Tibial artery (tissue), 4 donors: ENCODE measurements at regions not wholly inside any gene's neighbourhood (a gene's known extent, or its start where the extent isn't known, plus 50 kb on each side); places are given as distances from the start of the nearest gene placed in this dataset.

Source experiments
- DNase-seq, 2 donors: peaks; one replicate each; pipeline ENCODE4 v3.0.0-alpha.2; 2019
- H3K27ac ChIP-seq, 2 donors: fragments of 200-600 bp; sonication (generic) in 1 of 2; 1 replicate in 1 of 2; 2 replicates in 1 of 2; pipeline ENCODE4 v1.5.1; 2018 to 2019; ENCODE audit warnings: mild to moderate bottlenecking in 1 of 2
- H3K27me3 ChIP-seq, 2 donors: fragments of 200-600 bp; sonication (generic) in 1 of 2; one replicate each; pipeline versions ENCODE4 v1.5.1 to v1.6.0; 2016 to 2019
- H3K36me3 ChIP-seq, 3 donors: fragments of 200-600 bp; sonication (generic) in 2 of 3; one replicate each; pipeline ENCODE4 v1.5.1; 2016 to 2019; ENCODE audit warnings: mild to moderate bottlenecking in 2 of 3
- H3K4me1 ChIP-seq, 4 donors: fragments of 200-600 bp; sonication (generic) in 2 of 4; 1 replicate in 3 of 4; 2 replicates in 1 of 4; pipeline ENCODE4 v1.5.1; 2016 to 2019
- H3K4me3 ChIP-seq, 2 donors: fragments of 200-600 bp; sonication (generic) in 1 of 2; 1 replicate in 1 of 2; 2 replicates in 1 of 2; pipeline ENCODE4 v1.5.1; 2018 to 2019; ENCODE audit warnings: mild to moderate bottlenecking in 2 of 2
- H3K9me3 ChIP-seq, 3 donors: fragments of 200-600 bp; sonication (generic) in 1 of 3; one replicate each; pipeline ENCODE4 v1.5.1; 2016 to 2019
- CTCF ChIP-seq, 2 experiments: fragments of 200-600 bp in 1 of 2; fragments of 450-650 bp in 1 of 2; IDR thresholded peaks; one replicate each; pipeline ENCODE4 v1.5.1; 2017 to 2019; ENCODE audit warnings: antibody characterized with exemption in 2 of 2, mild to moderate bottlenecking in 1 of 2, moderate library complexity in 1 of 2
- intact Hi-C: fragments of 100-400 bp; cut with DNase I; formaldehyde crosslinking; loops from one replicate; pipeline ENCODE4 v1.15.0; 2023; ENCODE audit warnings: low total_unique reads

GRCh38 chr14:51554339-51554920 lies 97.3 kb upstream of the FRMD6 start:
- TF ChIP-seq CTCF (IDR thresholded peaks at IDR 0.05): no peak
- Histone ChIP-seq H3K27ac (no peak overlapping the region), H3K4me1 (peaks cover 0 to 6% (median 0%) of the 10 kb centered on the region in 4 donors), H3K27me3 (no peaks in the 10 kb centered on the region), H3K36me3 (no peaks in the 10 kb centered on the region), H3K4me3 (no peak overlapping the region), H3K9me3 (no peaks in the 10 kb centered on the region)
- intact Hi-C loops: no loop called here
- no peak for DNase-seq

- no peak for DNase-seq
- H3K4me3 ChIP-seq: no peak overlapping the region
- intact Hi-C loops: no loop called here
- H3K9me3 ChIP-seq: no peaks in the 10 kb centered on the region
- no peaks in the 10 kb centered on the region for H3K27me3 ChIP-seq
- H3K36me3 ChIP-seq: no peaks in the 10 kb centered on the region
- no peak overlapping the region for H3K27ac ChIP-seq
- peaks cover 0 to 6% (median 0%) of the 10 kb centered on the region in 4 donors for H3K4me1 ChIP-seq
- TF ChIP-seq CTCF (IDR thresholded peaks at IDR 0.05): no peak
Measured at GRCh38 chr14:51554953-51555352, 96.8 kb upstream of the FRMD6 start.

GRCh38 chr14:51561141-51561540 lies 90.6 kb upstream of the FRMD6 start:
- no peak overlapping the region for H3K4me3 ChIP-seq
- intact Hi-C loops: no loop called here
- H3K27ac ChIP-seq: no peak overlapping the region
- H3K4me1 ChIP-seq: no peaks in the 10 kb centered on the region
- H3K27me3 ChIP-seq: no peaks in the 10 kb centered on the region
- DNase-seq: no peak
- H3K9me3 ChIP-seq: no peaks in the 10 kb centered on the region
- no peaks in the 10 kb centered on the region for H3K36me3 ChIP-seq
- TF ChIP-seq CTCF (IDR thresholded peaks at IDR 0.05): no peak

- Histone ChIP-seq H3K36me3 (no peaks in the 10 kb centered on the region), H3K27ac (no peak overlapping the region), H3K9me3 (no peaks in the 10 kb centered on the region), H3K27me3 (no peaks in the 10 kb centered on the region), H3K4me3 (no peak overlapping the region), H3K4me1 (peaks cover 0 to 3% (median 0%) of the 10 kb centered on the region in 4 donors)
- TF ChIP-seq CTCF (IDR thresholded peaks at IDR 0.05): no peak
- intact Hi-C loops: no loop called here
- no peak for DNase-seq
Measured at GRCh38 chr14:51562816-51563215, 88.9 kb upstream of the FRMD6 start.

GRCh38 chr14:51563560-51563959 lies 88.2 kb upstream of the FRMD6 start:
- no peak for DNase-seq
- no peaks in the 10 kb centered on the region for H3K36me3 ChIP-seq
- no peaks in the 10 kb centered on the region for H3K9me3 ChIP-seq
- H3K4me1 ChIP-seq: peaks cover 0 to 10% (median 0%) of the 10 kb centered on the region in 4 donors
- TF ChIP-seq CTCF (IDR thresholded peaks at IDR 0.05): no peak
- no peak overlapping the region for H3K27ac ChIP-seq
- no peaks in the 10 kb centered on the region for H3K27me3 ChIP-seq
- intact Hi-C loops: no loop called here
- no peak overlapping the region for H3K4me3 ChIP-seq

GRCh38 chr14:51564460-51564859 lies 87.2 kb upstream of the FRMD6 start:
- no peak for DNase-seq
- no peak overlapping the region for H3K27ac ChIP-seq
- intact Hi-C loops: no loop called here

More at GRCh38 chr14:51564460-51564859, 87.2 kb upstream of the FRMD6 start:
- Histone ChIP-seq H3K9me3 (no peaks in the 10 kb centered on the region), H3K4me3 (no peak overlapping the region), H3K4me1 (peaks cover 0 to 15% (median 0%) of the 10 kb centered on the region in 4 donors), H3K27me3 (no peaks in the 10 kb centered on the region), H3K36me3 (no peaks in the 10 kb centered on the region)
- no peak for TF ChIP-seq CTCF (IDR thresholded peaks at IDR 0.05)
